Activated naive CD4-positive, alpha-beta T cell treated with anti-CD3 and anti-CD28 coated beads, Interleukin-2, amount 50 U/mL, for 24 hours (primary cell): ENCODE measurements at regions not wholly inside any gene's neighbourhood (a gene's known extent, or its start where the extent isn't known, plus 50 kb on each side); places are given as distances from the start of the nearest gene placed in this dataset.

Experiments
- H3K27ac Mint-ChIP-seq: one replicate; pipeline ENCODE4 v1.8.0; 2021; ENCODE audit warnings: mild to moderate bottlenecking, mixed read lengths
- H3K27me3 Mint-ChIP-seq: one replicate; pipeline ENCODE4 v1.8.0; 2021; ENCODE audit warnings: mixed read lengths
- H3K36me3 Mint-ChIP-seq: one replicate; pipeline ENCODE4 v1.8.0; 2021; ENCODE audit warnings: mixed read lengths
- H3K4me1 Mint-ChIP-seq: one replicate; pipeline ENCODE4 v1.8.0; 2021; ENCODE audit warnings: mixed read lengths
- H3K4me3 Mint-ChIP-seq: one replicate; pipeline ENCODE4 v1.8.0; 2021; ENCODE audit warnings: mild to moderate bottlenecking, mixed read lengths
- H3K9me3 Mint-ChIP-seq: one replicate; pipeline ENCODE4 v1.8.0; 2021; ENCODE audit warnings: mixed read lengths

DNA sequence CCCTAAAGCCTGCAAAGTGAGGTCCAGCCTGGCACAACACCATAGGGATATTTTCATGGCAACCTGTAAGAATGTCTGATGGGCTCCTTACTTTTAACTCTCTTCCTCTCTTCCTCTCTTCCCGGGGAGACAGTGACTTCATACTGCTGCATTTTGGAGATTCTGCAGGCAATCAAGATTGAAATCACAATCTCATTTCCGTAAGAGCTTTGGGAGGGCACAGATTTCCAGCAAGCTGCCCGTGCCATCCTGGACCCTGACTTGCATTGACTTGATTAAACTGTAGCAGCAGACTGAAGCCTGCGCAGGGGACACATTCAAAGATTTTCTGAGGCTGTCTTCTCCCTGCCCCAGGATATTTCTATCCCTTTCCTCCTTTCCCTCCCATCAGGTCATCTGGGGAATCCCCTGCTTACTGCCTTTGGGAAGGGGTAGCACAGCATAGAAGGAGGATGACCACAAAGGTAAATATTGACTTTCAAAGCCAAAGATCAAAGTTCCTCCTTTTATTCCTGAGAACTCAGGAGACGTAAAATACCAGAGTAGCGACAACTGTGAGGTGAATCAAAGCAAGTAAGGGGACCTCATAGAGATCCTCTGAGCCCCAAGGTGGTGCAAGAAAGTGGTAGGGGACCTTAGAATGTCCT is 504.0 kb upstream of the ARID1B start:
- H3K27ac Mint-ChIP-seq, result no peak overlapping the region
- H3K4me3 Mint-ChIP-seq, result no peak overlapping the region
- H3K27me3 Mint-ChIP-seq, result no peaks in the 10 kb centered on the region

DNA sequence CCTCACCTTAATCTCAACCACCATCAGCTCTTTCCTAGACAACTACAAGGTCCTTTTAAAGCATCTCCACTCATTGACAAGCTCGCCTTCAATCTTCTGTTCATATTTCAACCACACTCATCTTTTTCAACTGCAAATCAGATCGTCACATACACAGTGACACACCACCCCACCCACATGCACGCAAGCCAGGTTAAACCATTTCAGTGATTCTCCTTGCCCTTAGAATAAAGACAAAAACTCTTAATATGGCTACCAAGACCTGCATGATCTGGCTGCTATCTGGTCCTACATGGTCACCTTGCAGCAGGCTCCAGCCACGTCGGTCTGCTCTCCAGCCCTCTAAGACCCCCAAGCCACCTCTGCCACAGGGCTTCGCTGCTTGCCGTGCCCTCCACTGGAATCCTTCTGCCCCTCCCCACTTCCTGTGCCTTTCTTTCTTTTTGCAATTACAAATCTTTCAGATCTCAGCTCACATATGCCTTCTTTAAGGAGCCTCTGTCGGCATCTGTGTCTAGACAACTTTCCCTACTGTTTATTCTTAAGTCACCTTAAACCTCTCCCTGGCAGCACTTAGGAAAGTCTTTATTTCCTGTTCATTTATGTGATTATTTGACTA is 507.3 kb upstream of the ARID1B start:
- Mint-ChIP-seq H3K27me3 (no peaks in the 10 kb centered on the region), H3K36me3 (peaks cover 10% of the 10 kb centered on the region), H3K9me3 (no peaks in the 10 kb centered on the region), H3K4me1 (peaks cover 31% of the 10 kb centered on the region), H3K27ac (peak overlapping the region; percentile 27), H3K4me3 (peak overlapping the region; percentile 72)

More for the DNA sequence above, 504.0 kb upstream of the ARID1B start:
- Mint-ChIP-seq H3K36me3 (peaks cover 4% of the 10 kb centered on the region), H3K4me1 (peaks cover 25% of the 10 kb centered on the region), H3K9me3 (peaks cover 6% of the 10 kb centered on the region)

DNA sequence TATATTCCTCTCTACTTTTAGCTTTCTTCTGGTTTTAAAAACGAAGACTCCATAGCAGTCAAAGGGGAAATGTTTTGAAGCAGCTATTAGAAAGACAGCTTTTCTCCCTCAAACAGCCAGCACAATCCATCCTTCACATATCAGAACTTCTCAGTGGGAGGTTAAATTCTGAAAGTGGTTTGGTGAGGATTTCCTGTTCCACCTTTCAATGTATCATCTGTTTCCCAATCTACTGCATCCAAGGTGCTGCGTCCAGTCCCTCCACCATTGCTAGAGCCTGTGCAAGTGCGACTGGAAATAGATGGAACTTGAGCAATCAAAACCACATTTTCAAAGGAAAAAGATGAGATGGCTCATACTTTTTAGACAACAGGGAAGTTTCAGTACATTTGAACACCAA is 508.3 kb upstream of the ARID1B start:
- Mint-ChIP-seq H3K27me3 (no peaks in the 10 kb centered on the region), H3K4me3 (peak overlapping the region; percentile 71), H3K27ac (peak overlapping the region; percentile 53), H3K36me3 (peaks cover 10% of the 10 kb centered on the region), H3K4me1 (peaks cover 31% of the 10 kb centered on the region), H3K9me3 (no peaks in the 10 kb centered on the region)

DNA sequence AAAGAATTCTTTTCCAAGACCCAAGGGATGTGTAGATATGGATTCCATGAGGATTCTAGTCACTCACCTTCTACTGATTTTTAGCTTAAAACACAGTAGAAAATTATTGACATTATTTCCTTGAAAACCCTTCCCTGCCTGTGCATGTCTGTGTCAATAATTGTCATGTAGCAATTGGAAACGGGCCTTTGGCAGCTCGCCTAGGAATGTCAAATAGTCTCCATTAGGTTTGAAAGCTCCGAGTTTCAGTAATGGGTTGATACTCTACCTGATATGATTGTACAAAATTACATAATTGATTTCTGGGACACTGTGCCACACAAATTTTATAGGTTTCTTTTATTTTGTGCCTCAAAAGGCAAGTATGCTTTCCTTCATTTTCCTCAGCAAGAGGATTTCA is 515.2 kb upstream of the ARID1B start:
- Mint-ChIP-seq H3K9me3 (peaks cover 5% of the 10 kb centered on the region), H3K27ac (no peak overlapping the region), H3K4me3 (no peak overlapping the region), H3K27me3 (no peaks in the 10 kb centered on the region), H3K36me3 (peaks cover 14% of the 10 kb centered on the region), H3K4me1 (peaks cover 5% of the 10 kb centered on the region)

DNA sequence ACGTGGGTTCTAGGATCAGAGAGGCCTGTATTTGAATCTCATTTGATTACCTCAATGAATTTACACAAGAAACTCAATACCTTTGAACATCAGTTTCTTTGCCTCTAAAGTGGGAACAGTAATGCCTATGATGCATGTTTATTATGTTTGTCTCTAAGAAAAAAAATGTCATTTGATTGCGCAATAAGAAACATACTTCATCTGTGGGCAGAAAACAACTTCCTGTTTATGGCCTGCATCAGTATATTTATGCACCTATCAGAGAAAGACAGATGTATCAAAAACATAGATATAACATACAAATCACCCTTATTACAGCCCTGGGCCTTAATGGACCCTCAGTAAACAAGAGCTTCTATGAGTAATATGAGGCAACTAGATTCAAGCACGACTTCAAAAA is 516.4 kb upstream of the ARID1B start:
- no peak overlapping the region for H3K27ac Mint-ChIP-seq
- H3K9me3 Mint-ChIP-seq, result peaks cover 5% of the 10 kb centered on the region
- H3K4me3 Mint-ChIP-seq, result no peak overlapping the region

DNA sequence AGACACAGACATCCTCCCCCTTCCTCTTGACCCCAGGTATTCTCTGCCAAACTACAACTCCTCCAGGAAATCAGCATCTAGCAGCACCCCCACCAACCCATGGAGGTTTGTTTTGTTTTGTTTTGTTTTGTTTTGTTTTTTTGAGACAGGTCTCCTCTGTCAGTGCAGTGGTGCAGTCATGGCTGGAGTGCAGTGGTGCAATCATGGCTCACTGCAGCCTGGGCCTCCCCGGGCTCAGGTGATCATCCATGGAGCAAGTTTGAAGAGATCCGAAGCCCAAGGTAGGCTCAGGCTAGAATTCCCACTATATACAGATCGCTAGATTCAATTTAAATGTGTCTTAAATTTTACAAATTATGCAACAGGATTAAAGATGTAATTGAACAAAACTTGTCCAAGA is 518.2 kb upstream of the ARID1B start:
- Mint-ChIP-seq H3K9me3 (peaks cover 5% of the 10 kb centered on the region), H3K27me3 (no peaks in the 10 kb centered on the region), H3K27ac (no peak overlapping the region), H3K36me3 (peaks cover 6% of the 10 kb centered on the region), H3K4me1 (peaks cover 14% of the 10 kb centered on the region), H3K4me3 (no peak overlapping the region)

More for the DNA sequence above, 516.4 kb upstream of the ARID1B start:
- Mint-ChIP-seq H3K27me3 (no peaks in the 10 kb centered on the region), H3K4me1 (peaks cover 11% of the 10 kb centered on the region), H3K36me3 (peaks cover 8% of the 10 kb centered on the region)

DNA sequence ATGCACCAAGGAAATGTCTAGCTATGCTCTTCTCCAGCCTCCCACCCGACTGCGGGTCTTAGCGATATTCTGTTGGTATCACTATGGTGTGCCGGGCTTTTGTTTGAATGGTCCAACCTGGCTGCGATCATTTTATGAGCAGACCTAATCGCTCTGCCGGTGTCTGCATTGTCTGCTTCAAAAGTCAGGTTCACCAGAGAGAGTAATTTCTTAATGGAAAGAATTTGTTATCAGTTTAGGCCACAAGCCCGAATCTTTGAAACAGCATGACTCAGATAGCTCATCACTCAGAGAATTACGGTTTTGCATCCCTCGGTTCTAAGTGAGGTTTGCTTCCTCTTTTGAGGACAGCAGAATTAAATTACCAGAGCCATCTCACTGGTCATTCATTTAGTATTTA is 521.0 kb upstream of the ARID1B start:
- Mint-ChIP-seq H3K27ac (no peak overlapping the region), H3K4me1 (peaks cover 25% of the 10 kb centered on the region), H3K9me3 (peaks cover 8% of the 10 kb centered on the region), H3K4me3 (peak overlapping the region; percentile 2), H3K27me3 (no peaks in the 10 kb centered on the region), H3K36me3 (peaks cover 12% of the 10 kb centered on the region)

DNA sequence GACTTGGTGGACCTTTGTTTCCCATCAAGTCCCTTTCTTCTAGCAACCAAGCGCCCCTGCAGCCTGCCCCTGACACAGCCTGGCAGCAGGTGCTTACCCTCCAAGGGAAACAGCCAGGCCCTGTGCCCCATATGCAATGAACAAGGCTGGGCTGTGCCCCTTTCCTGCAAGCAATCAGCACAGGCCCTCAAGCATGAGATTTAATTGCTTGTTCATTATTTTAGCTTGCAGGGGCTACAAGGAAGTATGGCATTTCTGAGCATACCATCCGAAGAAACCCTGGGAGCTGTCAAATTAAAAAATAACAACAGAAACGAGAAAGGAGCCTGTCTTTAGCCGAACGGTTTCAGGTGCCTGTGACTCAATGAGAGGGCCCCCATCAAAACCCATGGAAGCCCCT is 522.9 kb upstream of the ARID1B start:
- Mint-ChIP-seq H3K4me1 (peaks cover 33% of the 10 kb centered on the region), H3K4me3 (no peak overlapping the region), H3K27me3 (no peaks in the 10 kb centered on the region), H3K27ac (no peak overlapping the region), H3K9me3 (peaks cover 10% of the 10 kb centered on the region), H3K36me3 (peaks cover 15% of the 10 kb centered on the region)

DNA sequence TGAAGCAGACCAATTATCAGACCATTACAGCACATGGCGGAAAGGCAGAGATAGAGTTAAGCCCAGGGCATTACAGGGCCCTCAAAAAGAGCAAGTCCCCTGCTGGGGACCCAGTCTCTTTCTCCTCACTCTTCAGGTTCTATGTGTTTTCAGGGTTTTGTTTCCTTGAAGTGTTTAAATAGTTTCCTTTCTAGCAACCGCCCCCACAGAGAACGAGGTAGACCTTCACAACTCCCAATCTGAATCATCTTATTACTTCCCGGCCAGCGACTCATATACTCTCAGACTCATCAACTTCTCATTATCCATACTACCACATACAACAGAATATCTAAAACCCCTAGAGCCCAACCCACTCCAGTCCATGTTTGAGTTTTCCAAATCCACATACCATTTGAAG is 526.6 kb upstream of the ARID1B start:
- Mint-ChIP-seq H3K27ac (peak overlapping the region; percentile 95), H3K4me1 (peaks cover 25% of the 10 kb centered on the region), H3K4me3 (peak overlapping the region; percentile 51), H3K27me3 (no peaks in the 10 kb centered on the region), H3K36me3 (peaks cover 14% of the 10 kb centered on the region), H3K9me3 (peaks cover 10% of the 10 kb centered on the region)

DNA sequence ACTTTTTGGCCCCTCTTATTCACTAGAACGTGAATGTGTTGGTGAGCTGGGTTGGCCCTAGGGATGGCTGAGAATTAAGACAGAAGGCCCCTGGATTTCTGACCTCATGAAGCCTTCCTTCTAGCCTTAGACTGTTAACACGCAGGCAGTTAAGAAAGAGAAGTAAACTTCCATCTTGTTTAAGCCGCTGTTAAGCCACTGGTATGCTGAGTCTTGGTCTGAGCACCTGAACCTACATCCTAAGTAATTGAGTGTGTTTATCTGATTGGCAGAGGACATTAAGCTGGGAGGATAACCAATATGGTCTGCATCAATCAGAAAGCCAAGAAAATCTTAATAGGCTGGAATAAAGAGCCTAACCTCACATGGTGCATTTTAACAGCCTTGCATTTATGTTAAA is 535.0 kb upstream of the ARID1B start:
- peaks cover 6% of the 10 kb centered on the region for H3K4me1 Mint-ChIP-seq
- H3K36me3 Mint-ChIP-seq, result peaks cover 2% of the 10 kb centered on the region
- no peaks in the 10 kb centered on the region for H3K27me3 Mint-ChIP-seq
- peaks cover 5% of the 10 kb centered on the region for H3K9me3 Mint-ChIP-seq
- no peak overlapping the region for H3K27ac Mint-ChIP-seq
- no peak overlapping the region for H3K4me3 Mint-ChIP-seq

DNA sequence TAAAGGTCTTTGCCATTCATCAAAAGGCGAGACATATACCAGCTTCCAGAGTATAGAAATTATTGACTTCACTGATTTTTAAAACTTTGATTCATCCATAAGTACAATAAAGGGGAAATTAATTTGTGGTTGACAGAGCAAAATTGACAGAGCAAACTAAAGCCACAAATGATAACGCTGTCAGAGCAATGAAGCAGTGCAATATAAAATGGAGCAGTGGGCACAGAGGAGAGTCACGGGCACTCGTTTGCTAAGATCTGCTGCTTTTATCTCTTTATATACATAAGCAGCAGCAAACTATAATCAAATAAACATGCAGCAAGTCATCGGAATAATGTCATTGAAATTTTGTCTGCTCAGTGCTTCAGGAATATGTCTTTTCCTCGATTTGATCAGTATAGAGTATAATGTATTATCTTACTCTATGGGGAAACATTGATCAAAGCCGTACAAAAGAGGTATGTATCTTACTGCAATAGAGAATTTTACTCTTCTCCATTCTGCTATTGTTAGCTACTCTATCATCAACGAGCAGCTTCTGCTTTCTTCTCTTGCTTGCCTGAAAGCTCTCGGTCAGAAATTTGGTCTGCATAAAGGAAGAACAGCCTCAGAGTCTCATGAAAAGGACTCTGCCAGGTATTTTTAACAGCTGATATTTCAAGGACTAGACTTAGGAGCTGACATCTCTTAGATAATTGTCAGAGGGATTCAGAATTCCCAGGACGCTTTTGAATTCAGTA is 546.0 kb upstream of the ARID1B start:
- peaks cover 2% of the 10 kb centered on the region for H3K27me3 Mint-ChIP-seq
- H3K9me3 Mint-ChIP-seq, result no peaks in the 10 kb centered on the region
- H3K4me3 Mint-ChIP-seq, result no peak overlapping the region
- peaks cover 5% of the 10 kb centered on the region for H3K36me3 Mint-ChIP-seq
- H3K27ac Mint-ChIP-seq, result no peak overlapping the region
- peaks cover 10% of the 10 kb centered on the region for H3K4me1 Mint-ChIP-seq

DNA sequence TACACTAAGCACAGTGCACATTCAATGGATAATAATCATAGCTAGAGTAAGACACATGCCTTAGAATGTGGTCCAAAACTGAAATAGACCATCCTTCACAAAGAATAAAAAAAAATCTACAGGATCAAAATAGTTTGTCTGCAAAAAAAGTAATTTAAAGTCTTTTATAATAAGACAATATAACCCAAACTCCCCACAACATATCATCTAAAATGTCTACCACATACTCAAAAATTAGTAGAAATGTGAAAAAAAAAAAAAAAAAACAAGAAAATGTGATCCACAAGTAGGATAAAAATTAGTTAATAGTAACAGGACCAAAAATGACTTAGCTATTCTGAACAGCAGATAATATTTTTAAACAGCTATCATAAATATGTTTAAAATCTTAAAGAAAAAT is 557.2 kb upstream of the ARID1B start:
- Mint-ChIP-seq H3K4me3 (no peak overlapping the region), H3K4me1 (peaks cover 4% of the 10 kb centered on the region), H3K27me3 (peaks cover 1% of the 10 kb centered on the region), H3K36me3 (peaks cover 6% of the 10 kb centered on the region), H3K27ac (no peak overlapping the region), H3K9me3 (peaks cover 5% of the 10 kb centered on the region)

DNA sequence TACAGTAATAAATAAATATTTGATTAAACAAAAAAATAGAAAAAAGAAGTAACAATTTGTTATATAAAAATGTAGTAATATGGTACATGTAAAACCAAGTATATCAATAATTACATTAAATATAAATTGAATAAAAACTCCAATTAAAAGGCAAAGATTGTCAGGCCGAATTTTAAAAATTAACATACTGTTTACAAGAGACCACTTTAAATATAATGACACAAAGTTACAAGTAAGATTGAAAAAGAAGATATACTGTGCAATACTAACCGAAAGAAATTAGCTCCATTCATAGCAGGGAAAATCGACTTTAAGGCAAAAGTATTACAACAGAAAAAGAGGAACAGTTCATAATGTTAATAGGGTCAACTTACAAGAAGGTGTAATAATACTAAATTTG is 571.5 kb upstream of the ARID1B start:
- Mint-ChIP-seq H3K4me3 (no peak overlapping the region), H3K4me1 (peaks cover 20% of the 10 kb centered on the region), H3K27ac (no peak overlapping the region), H3K27me3 (no peaks in the 10 kb centered on the region), H3K9me3 (peaks cover 24% of the 10 kb centered on the region), H3K36me3 (peaks cover 12% of the 10 kb centered on the region)

DNA sequence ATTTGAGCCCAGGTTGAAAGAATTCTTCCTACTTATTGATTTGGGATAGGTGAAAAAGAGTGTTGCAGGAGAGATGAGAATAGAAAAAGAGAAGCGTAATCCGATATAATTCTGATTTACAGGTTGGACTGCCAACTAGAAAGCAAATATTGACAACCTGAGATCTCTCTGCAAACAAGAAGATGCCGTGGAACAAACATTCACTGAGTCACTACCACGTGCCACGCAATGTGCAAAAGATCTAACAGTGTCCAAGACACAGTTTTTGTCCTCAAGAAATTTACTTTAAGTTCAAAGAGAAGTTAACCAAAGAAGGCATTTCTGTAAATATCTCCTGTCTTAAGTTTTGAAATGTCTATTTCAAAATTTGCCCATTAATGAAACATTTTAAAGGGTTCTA is 578.0 kb upstream of the ARID1B start:
- no peaks in the 10 kb centered on the region for H3K27me3 Mint-ChIP-seq
- peaks cover 49% of the 10 kb centered on the region for H3K4me1 Mint-ChIP-seq
- no peak overlapping the region for H3K4me3 Mint-ChIP-seq
- H3K9me3 Mint-ChIP-seq, result peaks cover 2% of the 10 kb centered on the region
- H3K27ac Mint-ChIP-seq, result peak overlapping the region; percentile 53
- peaks cover 2% of the 10 kb centered on the region for H3K36me3 Mint-ChIP-seq

DNA sequence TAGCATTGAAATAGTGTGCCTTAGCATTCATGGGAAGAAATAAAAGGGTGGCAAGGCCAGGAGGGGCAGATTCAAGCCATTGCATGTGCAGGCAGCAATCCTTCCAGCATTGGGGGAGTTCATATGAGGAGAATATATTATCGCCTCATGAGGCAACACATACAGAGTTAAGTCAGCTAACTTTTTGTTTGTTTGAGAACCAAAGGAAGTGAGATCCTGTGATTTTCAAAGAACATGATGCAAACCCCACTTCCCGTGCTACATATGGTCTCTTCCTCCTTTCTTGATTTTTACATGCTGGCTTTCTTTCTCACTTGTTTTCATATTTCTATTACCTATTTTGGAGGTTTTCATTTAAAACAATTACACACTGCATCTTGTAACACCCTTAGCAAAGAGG is 579.7 kb upstream of the ARID1B start:
- H3K4me3 Mint-ChIP-seq, result peak overlapping the region; percentile 36
- peaks cover 6% of the 10 kb centered on the region for H3K36me3 Mint-ChIP-seq
- H3K4me1 Mint-ChIP-seq, result peaks cover 41% of the 10 kb centered on the region
- no peaks in the 10 kb centered on the region for H3K27me3 Mint-ChIP-seq
- no peaks in the 10 kb centered on the region for H3K9me3 Mint-ChIP-seq
- H3K27ac Mint-ChIP-seq, result peak overlapping the region; percentile 53

DNA sequence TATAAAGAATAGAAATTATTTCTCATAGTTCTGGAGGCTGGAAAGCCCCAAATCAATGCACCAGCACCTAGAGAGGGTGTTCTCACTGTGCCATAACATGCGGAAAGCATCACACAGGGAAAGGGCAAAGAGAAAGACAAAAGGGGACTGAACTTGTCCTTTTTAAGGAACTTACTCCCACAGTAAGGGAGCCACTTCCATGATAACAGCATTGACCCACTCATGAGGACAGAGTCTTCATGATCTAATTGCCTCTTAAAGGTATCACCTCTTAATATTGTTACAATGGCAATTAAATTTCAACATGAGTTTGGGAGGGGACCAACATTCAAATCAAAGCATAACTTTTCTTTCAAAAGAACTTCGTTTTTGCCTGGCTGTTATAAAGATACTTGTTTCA is 582.2 kb upstream of the ARID1B start:
- Mint-ChIP-seq H3K36me3 (peaks cover 8% of the 10 kb centered on the region), H3K27ac (no peak overlapping the region), H3K4me1 (peaks cover 44% of the 10 kb centered on the region), H3K9me3 (no peaks in the 10 kb centered on the region), H3K4me3 (no peak overlapping the region), H3K27me3 (no peaks in the 10 kb centered on the region)
